SH-SY5Y (cell line): ENCODE measurements at regions not wholly inside any gene's neighbourhood (a gene's known extent, or its start where the extent isn't known, plus 50 kb on each side); places are given as distances from the start of the nearest gene placed in this dataset.

ENCODE experiments used
- GATA2 ChIP-seq: IDR thresholded peaks from 2 replicates; pipeline ENCODE4 v1.6.1; 2011; ENCODE audit warnings: mild to moderate bottlenecking, low read depth, low read length
- GATA3 ChIP-seq: IDR thresholded peaks from 2 replicates; pipeline ENCODE4 v1.6.1; 2011; ENCODE audit warnings: low read depth, mild to moderate bottlenecking, low read length, moderate library complexity

DNA sequence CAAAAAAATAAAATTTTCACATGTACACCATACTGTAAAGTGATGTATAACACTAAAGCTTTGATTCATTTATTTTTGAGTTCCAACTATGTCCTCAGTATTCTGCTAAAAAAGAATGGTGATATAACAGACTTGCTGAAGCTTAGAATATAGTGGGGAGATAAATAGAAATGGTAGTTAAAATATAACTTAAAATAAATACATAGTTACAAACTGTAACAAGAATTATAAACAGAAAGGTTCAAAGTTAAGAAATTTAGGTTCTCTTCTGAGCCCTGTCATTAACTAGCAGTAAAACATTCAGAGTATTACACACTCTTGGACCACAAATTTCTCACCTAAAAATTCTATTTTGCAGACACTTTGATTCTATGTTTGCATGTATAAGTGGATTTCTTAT, 392.1 kb downstream of the ANXA1 start:
- TF ChIP-seq GATA3 (no peak), GATA2 (no peak)

DNA sequence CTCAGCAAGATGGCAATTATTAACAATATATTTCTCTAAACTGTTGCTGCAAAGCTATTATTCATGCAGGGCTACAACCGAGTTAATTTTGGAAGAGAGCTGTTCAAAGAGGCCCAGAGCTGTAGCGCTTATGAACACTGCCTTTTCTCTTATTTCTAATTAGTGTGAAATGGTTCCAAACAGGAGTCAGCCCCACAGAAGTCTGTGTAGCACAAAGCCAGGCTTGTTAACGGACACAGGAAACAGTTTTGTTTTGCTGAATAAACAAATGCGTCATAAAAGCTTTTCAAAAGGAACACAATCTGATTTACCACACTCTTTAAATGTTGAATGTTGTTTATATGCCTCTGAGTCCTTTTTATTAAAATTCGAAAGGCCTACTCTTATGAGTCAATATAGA, 396.5 kb downstream of the ANXA1 start:
- TF ChIP-seq GATA2, result no peak
- no peak for TF ChIP-seq GATA3

DNA sequence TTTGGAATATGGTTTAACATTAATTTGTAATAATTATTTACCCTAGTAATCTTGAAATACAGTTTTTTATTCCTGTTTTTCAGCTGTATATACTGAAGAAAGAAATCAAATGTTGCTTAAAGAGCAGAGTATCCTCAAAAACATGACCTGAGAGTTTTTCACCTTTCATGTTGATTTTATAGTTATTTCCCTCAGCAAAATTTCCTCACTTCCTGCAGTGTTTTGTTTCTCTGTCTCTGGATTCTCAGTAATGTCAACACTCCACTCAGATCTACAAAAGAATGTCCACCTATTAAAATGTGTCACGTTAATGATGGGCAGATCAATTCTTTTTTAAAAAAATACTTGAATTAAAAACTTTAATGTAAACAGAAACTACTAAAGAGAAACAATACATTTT, 398.3 kb downstream of the ANXA1 start:
- TF ChIP-seq GATA3 (no peak), GATA2 (no peak)

- TF ChIP-seq GATA3 (no peak), GATA2 (no peak)
Measured at GRCh38 chr9:73553295-73553694, 401.6 kb downstream of the ANXA1 start.

- no peak for TF ChIP-seq GATA2
- no peak for TF ChIP-seq GATA3
Measured at GRCh38 chr9:73558471-73558870, 406.8 kb downstream of the ANXA1 start.

DNA sequence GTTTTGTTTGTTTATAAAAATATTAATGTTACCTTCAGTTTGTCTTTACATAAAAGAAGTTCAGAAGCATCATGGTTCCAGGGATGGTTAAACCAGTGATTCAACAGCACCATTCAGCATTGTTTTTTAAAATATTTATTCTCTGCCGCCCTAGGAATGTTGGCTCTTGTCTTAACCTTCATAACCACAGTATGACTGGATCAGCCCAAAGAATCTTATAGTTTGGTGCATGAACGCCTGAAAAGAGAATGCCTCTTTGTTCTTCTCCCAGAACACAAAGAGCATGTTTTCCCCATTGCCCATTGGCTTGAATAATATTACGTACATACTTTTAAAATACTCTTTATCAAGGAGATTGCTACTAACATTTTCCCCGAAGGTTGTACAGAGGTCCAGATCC, 413.4 kb downstream of the ANXA1 start:
- TF ChIP-seq GATA3 (no peak), GATA2 (no peak)

DNA sequence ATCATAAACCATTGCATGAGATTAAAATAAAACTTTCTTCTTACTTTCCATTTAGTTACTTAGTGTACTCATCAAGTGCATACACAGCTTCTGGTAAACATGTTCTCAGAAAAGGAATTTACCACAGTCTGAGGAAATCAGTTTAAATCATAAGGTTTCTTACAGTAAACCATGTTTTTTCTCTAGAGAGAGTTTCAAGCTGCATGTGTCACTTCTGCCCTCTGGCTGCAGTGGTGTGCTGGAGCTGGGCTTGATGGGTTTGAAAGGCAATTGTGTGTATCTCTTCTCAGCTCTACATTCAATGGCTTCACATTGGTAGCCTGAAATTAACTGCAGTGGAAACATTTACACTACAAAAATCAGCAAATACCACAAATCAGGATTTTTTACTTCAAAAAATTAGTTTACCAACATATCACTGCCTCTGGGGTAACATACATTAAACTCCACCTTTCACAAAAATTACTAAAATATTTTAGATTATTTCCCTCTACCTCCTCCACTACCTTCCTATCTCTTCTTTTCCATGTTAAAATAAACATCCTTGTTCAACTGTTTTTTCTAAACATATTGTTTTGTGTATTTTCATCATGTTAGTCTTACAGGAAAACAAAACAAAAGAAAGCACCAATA, 414.3 kb downstream of the ANXA1 start:
- TF ChIP-seq GATA3 (no peak), GATA2 (no peak)

GRCh38 chr9:73566627-73567026, 415.0 kb downstream of the ANXA1 start:
- no peak for TF ChIP-seq GATA2
- TF ChIP-seq GATA3, result no peak

DNA sequence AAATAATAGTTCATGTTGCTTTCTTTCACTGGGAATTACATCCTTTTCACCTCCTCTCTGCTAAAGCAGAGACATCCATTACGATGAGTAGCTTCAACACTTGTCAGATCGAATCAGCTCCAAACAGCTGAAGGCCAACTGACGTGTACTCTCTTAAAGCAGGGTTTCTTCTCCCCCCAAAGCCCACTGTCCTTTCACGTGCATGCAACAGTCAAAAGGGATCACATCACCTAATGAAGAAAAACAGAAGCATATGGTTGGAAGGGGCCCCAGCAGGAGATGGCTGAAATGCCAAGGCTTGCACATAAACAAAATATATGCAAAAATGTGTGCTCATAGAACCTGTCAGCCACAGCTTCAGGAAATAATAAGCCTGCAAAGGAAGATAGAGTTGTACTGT, 421.6 kb downstream of the ANXA1 start:
- no peak for TF ChIP-seq GATA2
- no peak for TF ChIP-seq GATA3

DNA sequence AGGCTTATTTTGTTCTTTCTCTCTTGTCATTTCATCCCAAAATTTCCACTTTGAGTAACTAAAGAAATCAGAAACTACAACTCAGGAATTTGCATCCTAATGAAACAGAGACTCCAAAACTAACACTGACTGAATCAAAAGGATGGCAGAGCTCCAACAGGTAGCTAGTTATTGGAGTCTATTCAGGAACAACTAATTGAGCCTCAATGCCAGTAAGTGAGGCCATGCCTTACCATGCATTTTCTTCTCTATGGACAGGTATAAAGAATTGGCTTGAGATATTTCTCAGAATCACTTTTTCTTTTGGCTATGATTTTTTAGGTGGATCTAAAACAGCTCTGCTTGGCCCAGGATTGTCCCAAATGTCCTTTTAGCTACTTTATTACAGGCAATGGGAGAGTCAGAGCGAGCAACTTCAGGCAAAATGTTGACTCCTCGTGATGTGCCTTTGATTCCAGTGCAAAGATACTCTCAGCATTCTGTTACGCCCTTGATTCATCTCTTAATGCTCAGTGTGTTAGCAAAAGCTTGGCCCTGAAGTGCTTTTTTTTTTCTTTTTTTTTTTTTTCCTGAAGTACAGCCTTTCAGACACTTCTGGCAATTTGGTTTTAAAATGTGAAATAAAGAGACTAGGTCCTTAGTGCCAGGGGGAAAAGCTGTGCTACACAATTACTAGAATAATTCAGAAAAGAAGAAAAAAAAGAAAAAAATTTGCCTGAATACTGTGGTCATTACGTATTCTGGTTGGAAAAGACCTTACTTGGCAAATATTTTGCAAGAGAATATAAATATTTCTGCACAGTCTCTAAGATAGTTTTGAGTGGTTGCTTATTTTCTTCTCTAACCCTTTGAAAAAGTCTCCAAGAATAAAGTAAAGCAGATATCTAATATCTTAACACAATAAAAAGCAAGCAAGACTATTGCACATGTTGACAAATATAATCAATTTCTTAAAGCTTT, 423.7 kb downstream of the ANXA1 start:
- TF ChIP-seq GATA2 (no peak), GATA3 (no peak)

DNA sequence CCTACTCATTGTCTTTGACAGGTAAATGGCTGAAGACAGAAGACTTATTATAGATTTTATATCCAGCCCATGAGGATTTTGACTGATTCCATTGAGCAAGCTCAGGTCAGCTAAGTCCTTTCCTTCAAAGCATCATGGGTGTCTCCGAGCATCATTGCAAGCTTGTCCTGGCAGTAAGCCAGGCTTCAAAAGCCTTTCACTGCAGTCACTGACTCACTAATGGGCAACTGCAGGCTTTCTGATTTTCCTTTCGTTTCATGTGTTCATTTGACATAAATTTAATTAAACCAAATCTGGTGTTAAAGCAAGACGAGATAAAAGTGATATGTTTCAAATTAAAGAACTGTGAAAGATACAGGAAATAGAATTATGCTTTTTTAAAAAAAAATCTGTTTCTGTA, 426.2 kb downstream of the ANXA1 start:
- TF ChIP-seq GATA2 (no peak), GATA3 (no peak)

DNA sequence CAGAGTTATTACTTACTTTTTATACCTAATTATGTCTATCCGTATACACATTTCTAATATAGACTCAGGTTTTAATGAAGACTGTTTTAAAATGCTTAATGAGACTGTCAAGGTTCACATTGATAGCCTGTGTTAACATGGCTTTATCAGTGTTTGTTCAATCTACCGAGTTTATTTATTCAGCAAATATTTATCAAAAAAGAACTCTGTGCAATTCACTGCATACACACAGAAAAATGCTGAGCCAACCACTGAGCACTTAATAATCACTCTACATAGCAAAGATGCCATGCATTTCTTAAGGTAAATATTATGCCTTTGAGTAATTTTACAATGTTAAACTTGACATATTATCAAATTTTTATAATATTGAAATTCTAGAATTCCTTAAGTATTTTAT, 428.2 kb downstream of the ANXA1 start:
- TF ChIP-seq GATA3 (no peak), GATA2 (no peak)

GRCh38 chr9:73583576-73583975, 431.9 kb downstream of the ANXA1 start:
- TF ChIP-seq GATA2, result no peak
- no peak for TF ChIP-seq GATA3

- TF ChIP-seq GATA3, result no peak
- TF ChIP-seq GATA2, result no peak
Measured at GRCh38 chr9:73595036-73595545, 443.4 kb downstream of the ANXA1 start.

DNA sequence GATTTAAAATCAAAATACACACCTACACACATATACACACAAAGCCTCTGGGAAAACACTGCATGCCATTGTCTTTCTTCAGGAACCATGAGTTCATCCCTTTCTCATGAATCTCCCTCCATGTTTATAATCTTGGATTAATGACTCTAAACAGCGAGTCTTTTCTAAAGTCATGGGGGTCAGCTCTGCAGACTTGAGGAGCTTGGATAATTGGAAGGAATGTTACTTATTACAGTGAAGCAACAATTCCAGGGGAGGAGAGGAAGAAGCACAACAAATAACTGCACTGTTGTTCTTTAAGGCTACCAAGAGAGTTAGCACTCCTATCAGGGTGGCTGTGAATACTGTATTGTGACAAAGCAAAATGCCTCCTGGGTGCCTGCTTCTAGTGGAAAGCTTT, 444.7 kb downstream of the ANXA1 start:
- TF ChIP-seq GATA3 (no peak), GATA2 (no peak)
